COLO668 (cell line): ENCODE measurements at regions not wholly inside any gene's neighbourhood (a gene's known extent, or its start where the extent isn't known, plus 50 kb on each side); places are given as distances from the start of the nearest gene placed in this dataset.
"Not testable (repeated sequence)": the region's sequence is repeated elsewhere in the genome, so short reads cannot be mapped to it uniquely, and the experiment has no call there.

Experiments
- DNase-seq: peaks from one replicate; lab custom pipeline; 2025; ENCODE audit not compliant: unreplicated experiment; lab: John Stamatoyannopoulos, UW

GRCh38 chr10:2387672-2388071, 650.3 kb upstream of the ADARB2 start:
- no peak for DNase-seq

GRCh38 chr10:2387261-2387660, 649.9 kb upstream of the ADARB2 start:
- DNase-seq, result no peak

DNA sequence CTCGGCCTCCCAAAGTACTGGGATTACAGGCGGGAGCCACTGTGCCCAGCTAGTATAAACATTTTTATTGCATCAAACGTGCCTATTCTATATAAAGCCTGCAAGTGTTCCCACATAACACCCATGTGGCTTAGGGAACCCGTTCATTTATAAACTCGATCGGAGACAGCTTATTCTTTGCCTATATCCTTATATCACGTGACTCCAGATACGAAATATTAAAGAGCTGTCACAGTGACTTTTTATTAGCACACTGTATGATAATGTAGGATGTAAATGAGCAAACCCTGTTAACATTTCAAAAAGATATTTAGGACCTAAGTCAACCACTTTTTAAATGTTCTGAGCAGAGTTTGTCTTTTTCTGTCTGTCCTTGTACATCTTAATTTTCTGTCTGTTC, 642.9 kb upstream of the ADARB2 start:
- no peak for DNase-seq

DNA sequence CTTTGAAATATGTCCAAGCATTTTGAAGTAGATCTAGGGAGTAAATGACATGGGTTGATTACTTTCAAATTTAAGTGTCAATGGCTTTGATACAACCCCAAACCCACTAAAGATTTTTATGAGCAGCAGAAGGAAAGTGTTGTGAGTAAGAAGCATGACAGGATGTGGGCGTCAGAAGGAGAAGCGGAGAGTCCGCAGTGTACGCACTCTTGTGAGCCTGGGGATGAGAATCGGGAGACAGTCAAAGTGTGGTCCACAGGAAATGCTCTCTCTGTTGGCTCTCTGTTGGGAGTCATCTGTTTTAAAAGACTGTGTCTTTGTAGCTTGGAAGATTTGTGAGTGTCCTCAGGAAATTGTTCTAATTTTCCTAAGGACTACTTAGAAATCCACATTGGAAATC, 629.8 kb upstream of the ADARB2 start:
- DNase-seq, result no peak

- DNase-seq, result no peak
Observed at GRCh38 chr10:2366264-2366931, 629.1 kb upstream of the ADARB2 start.

DNA sequence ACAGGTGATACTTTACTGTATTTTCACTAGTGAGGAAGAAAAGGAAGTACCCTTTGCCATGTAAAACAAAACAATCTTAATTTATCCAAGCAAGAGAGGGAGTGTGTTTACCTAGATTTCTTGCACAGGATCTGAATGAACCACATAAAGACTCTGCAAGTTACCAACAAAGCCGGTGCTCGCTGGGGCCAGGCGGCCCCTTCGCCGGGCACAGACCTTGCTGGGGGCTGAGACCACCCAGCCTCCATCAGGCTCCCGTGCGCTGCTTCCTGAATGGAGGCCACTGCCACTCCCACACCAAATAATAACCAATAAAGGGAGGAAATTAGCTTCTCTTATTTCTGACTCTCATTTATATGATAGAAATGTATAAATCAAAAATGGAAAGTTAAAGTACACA, 625.0 kb upstream of the ADARB2 start:
- no peak for DNase-seq

DNA sequence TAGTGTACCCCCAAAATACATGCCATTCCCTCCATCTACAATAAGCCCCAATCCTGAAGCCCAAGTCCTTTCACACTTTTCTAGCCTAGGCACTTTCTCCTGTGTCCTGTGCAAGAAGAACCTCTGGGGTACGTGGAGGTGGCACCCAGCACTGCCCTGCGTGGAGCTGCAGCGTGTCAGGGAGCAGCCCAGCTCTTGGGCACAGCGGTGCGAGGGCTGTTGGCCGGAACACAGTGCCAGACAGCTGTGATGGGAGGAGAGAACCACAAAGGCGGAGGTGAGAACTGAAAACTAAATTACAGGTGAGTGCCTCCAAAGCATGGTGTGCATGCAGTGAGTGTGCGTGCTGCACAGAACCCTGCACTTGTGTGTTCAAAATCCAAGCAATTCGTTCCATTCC, 621.3 kb upstream of the ADARB2 start:
- DNase-seq, result no peak

- DNase-seq, result no peak
Observed at GRCh38 chr10:2356670-2357069, 619.3 kb upstream of the ADARB2 start.

GRCh38 chr10:2351566-2351965, 614.2 kb upstream of the ADARB2 start:
- DNase-seq, result no peak

DNA sequence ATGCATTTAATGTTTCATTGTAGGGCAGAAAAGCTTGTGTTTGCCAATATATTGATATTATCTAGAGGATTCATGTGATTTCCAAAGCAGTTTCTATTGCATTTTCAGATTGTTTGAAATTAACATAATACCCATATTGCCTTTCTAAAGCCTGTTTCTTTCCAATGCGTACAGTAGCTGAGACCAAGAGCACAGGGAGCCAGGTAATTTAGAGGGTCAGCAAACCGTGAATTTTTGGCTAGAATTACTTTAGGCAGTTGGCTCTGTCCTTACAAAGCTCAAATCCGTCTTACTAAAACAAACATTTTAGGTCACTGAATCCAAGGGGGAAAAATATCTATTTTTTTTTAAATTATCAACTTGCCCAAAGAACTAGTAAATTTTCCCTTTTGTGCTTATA, 604.9 kb upstream of the ADARB2 start:
- DNase-seq, result no peak

GRCh38 chr10:2340831-2341647, 603.7 kb upstream of the ADARB2 start:
- DNase-seq, result no peak

DNA sequence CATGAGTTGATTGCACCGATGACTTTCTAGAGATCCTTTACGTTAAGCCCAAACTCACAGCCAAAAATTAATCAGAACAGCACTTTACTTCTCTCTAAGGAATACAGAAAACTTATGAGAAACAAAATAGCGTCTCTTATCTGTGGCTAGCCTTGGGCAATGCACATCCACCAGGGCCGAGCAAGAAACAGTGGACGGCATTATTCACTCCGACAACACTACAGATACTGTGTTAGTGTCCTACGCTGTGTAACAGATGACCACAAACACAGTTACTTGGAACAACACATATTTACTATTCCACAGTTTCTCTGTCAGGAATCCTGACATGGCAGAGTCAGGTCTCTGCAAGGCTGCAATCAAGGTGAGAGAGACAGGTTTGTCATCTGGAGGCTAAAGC, 598.3 kb upstream of the ADARB2 start:
- no peak for DNase-seq

DNA sequence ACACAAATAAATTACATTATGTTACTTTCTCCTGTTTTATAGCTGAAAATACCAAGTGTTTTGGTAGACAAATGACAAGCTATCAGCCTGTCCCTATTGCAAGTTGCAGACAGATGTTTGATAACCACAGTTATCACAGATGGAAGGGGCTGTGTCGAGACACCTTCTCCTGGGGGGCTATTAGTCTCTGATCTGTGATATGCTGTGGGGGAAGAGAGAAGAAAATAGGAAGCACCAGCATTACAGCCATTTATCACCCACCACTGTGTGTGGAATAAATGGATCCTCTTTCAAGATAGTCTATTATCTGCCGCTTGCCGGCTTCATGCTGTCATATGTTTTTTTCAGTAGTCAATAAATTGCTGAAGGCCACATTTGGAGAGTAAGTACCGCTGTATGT, 597.2 kb upstream of the ADARB2 start:
- DNase-seq, result no peak

GRCh38 chr10:2329082-2329481, 591.8 kb upstream of the ADARB2 start:
- DNase-seq, result no peak

DNA sequence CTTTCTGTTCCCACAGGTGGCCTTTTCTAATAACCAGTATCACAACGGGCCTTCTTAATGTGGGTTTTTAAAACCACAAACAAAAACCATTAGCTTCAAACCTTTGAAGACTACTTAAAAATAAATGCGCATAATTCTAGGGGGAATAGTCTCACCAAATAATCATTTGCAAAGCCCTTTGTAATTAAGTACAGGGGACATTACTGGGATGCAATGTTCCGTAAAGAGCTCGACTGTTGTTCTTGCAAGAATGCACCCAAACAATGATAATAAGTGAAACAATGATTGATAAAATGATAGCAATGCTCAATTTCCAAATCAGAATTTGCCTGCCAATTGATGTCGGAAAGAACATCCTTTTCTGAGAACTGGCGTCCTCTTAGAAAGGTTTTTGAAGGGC, 589.1 kb upstream of the ADARB2 start:
- no peak for DNase-seq

- not testable (repeated sequence) for DNase-seq
Observed at GRCh38 chr10:2315045-2315485, 577.7 kb upstream of the ADARB2 start.

DNA sequence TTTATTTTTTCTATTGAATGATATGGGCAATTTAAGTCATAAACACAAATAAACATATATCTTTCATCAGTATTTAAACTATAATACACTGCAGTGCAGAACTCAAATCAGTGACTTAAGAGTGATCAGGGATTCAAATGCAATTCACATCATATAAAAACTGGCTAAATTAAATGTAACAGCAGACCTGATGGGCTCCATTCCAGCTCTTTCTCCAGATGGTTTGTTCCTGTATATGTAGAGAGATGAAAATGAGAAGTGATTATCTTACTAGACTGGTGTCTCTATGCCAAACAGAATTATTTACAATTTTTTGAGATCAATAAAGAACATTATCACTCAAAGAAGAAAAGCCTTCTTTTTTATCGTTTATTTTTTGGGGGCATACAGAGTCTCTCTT, 568.8 kb upstream of the ADARB2 start:
- DNase-seq, result no peak

GRCh38 chr10:2303169-2303568, 565.8 kb upstream of the ADARB2 start:
- DNase-seq, result no peak

- no peak for DNase-seq
Observed at GRCh38 chr10:2301227-2301626, 563.9 kb upstream of the ADARB2 start.

DNA sequence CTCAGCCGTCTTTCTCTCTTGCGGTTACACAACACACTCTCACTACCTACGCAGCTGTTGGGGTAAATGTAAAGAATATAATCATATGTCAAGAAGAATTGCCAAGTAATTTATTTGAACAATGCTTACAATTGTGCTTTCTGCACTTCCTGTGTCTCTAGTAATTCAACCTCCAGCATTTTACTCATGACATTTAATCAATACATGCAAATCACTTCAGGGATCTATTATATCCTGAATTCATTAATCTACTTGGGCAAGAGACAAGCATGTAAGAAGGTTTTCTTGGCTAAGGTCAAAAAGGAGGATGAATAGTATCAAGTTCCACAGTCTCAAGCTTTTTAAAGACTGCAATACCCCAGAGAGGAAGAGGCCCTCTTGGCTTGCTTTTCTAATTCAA, 562.9 kb upstream of the ADARB2 start:
- DNase-seq, result no peak

DNA sequence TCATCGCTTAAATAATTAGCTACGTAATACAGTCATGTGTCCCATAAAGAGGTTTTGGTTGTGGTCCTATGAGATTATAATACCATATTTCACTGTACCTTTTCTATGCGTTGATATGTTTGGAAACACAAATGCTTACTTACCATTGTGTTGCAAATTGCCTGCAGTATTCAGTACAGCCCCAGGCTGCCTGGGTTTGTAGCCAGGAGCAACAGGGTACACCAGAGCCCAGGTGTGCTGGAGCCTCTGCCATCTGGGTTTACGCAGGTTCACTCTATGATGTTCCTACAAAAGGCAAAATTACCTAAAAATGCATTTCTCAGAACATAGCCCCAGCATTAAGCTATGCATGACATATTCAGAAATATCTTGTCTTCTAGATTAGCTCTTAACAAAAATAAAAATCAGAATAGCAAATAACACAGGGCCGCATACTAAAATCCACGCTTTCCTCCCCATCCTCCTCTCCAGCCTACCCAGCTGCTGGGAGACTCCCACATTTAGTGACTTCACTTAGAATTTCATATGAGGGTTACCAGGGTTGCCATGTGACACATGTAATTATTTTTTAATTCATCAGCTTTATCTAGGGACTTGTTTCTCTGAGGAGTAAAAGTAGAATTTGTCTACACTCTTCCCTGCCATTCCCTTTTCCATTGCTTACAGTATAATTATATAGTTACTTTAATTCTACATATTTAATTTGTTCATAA, 559.0 kb upstream of the ADARB2 start:
- peak; percentile 26 for DNase-seq

DNA sequence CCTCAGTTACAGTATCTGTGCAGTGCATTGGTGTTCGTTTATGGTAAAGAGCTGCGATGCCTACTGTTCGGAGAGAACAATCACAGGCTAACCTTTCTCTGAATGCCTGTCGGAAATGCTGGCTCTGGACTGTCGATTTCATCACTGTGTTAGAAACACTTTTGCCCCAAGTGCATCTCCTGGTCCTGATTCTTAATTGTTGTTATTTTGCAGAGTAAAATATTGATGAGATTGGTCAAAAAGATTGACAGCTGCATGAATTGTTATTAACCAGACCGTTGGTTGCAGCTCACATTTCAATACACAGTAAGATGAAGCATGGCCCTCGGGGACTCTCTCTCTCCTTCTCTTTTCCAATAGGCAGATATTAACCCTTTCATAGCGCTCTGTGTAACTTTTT, 557.4 kb upstream of the ADARB2 start:
- DNase-seq, result no peak
